WERI-Rb-1 (cell line): ENCODE measurements at regions not wholly inside any gene's neighbourhood (a gene's known extent, or its start where the extent isn't known, plus 50 kb on each side); places are given as distances from the start of the nearest gene placed in this dataset.

Experiments
- DNase-seq: peaks from one replicate; pipeline ENCODE4 v3.0.0-alpha.2; 2020
- H3K27ac ChIP-seq: fragments of 250-450 bp; sonication (Bioruptor Pico); 2 replicates; pipeline ENCODE4 v1.5.1; 2020; ENCODE audit warnings: mild to moderate bottlenecking, moderate library complexity
- H3K27me3 ChIP-seq: fragments of 250-450 bp; sonication (Bioruptor Pico); 2 replicates; pipeline ENCODE4 v1.5.1; 2021; ENCODE audit warnings: mild to moderate bottlenecking, low read depth, moderate library complexity; ENCODE audit not compliant: insufficient read depth, severe bottlenecking
- H3K36me3 ChIP-seq: fragments of 250-450 bp; sonication (Bioruptor Pico); 2 replicates; pipeline ENCODE4 v1.5.1; 2020; ENCODE audit warnings: mild to moderate bottlenecking, moderate library complexity
- H3K4me3 ChIP-seq: 2 replicates; pipeline ENCODE4 v1.5.1; 2011; ENCODE audit warnings: low read depth, mild to moderate bottlenecking, control low read depth, low read length
- H3K9me3 ChIP-seq: fragments of 250-450 bp; sonication (Bioruptor Pico); 2 replicates; pipeline ENCODE4 v1.5.1; 2021; ENCODE audit warnings: mild to moderate bottlenecking, moderate library complexity; ENCODE audit not compliant: severe bottlenecking
- CTCF ChIP-seq: IDR thresholded peaks from 2 replicates; pipeline ENCODE4 v1.5.1; 2011; ENCODE audit warnings: low read depth, mild to moderate bottlenecking, control low read depth, inconsistent platforms, low read length

DNA sequence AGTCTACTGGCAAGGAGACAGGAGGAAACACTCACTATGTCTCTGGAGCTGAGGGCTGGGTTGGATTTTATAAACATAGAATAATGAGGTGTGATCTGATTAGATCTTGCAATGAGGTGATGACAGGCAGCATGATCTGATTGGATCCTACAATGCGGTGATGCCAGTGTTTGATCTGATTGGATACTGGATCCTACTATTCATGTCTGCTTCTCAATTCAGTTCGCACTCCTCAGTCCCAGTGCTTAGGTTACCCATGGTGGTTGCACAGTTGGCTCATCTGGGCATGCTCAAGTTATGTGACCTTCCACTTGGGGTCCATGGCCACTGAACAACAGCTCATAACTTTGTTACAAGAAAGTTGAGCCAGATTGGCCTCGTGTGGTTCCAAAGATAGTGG, 469.5 kb downstream of the TSHZ3 start:
- DNase-seq = no peak
- Histone ChIP-seq H3K27ac (no peak overlapping the region), H3K27me3 (no peaks in the 10 kb centered on the region), H3K4me3 (no peak overlapping the region), H3K9me3 (peaks cover 6% of the 10 kb centered on the region), H3K36me3 (no peaks in the 10 kb centered on the region)
- no peak for TF ChIP-seq CTCF

GRCh38 chr19:30879225-30879624, 470.0 kb downstream of the TSHZ3 start:
- DNase-seq = no peak
- no peak for TF ChIP-seq CTCF
- H3K27ac ChIP-seq = no peak overlapping the region

GRCh38 chr19:30878495-30878894, 470.7 kb downstream of the TSHZ3 start:
- Histone ChIP-seq H3K36me3 (no peaks in the 10 kb centered on the region), H3K4me3 (no peak overlapping the region), H3K9me3 (peaks cover 3% of the 10 kb centered on the region), H3K27me3 (no peaks in the 10 kb centered on the region), H3K27ac (no peak overlapping the region)
- DNase-seq = no peak
- TF ChIP-seq CTCF = no peak

More at GRCh38 chr19:30879225-30879624, 470.0 kb downstream of the TSHZ3 start:
- no peaks in the 10 kb centered on the region for H3K27me3 ChIP-seq
- no peak overlapping the region for H3K4me3 ChIP-seq
- H3K9me3 ChIP-seq = peaks cover 3% of the 10 kb centered on the region
- H3K36me3 ChIP-seq = no peaks in the 10 kb centered on the region

GRCh38 chr19:30877661-30878113, 471.5 kb downstream of the TSHZ3 start:
- Histone ChIP-seq H3K4me3 (no peak overlapping the region), H3K27ac (peak overlapping the region; percentile 48), H3K9me3 (peaks cover 3% of the 10 kb centered on the region), H3K27me3 (no peaks in the 10 kb centered on the region), H3K36me3 (no peaks in the 10 kb centered on the region)
- TF ChIP-seq CTCF = no peak
- no peak for DNase-seq

DNA sequence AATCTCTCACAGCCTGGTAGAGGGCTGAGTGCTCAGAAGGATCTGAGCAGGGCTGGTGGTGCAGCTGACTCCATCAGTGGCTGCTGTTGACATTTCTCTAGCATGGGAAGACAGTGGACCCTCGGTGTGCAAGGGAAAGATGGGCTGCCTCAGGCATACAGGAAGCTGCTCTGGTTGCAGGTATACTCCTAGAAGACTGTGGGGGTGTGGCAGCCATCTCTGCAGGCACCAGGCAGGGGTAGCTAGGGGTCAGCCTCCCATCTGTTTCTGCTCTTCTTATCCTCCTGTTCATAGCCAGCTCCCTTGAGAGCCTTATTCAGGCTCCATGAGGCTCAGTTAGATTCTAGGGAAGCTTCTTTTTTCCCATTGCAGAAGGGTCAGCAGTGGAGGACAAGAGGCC, 475.5 kb downstream of the TSHZ3 start:
- Histone ChIP-seq H3K9me3 (peaks cover 3% of the 10 kb centered on the region), H3K27ac (peak overlapping the region; percentile 71), H3K4me3 (no peak overlapping the region), H3K36me3 (no peaks in the 10 kb centered on the region), H3K27me3 (no peaks in the 10 kb centered on the region)
- peak; percentile 77 for DNase-seq
- TF ChIP-seq CTCF = peak; percentile 12; the same call in 1 of the 2 replicates

GRCh38 chr19:30873003-30873402, 476.2 kb downstream of the TSHZ3 start:
- no peak for TF ChIP-seq CTCF
- DNase-seq = no peak
- H3K4me3 ChIP-seq = no peak overlapping the region
- H3K27me3 ChIP-seq = no peaks in the 10 kb centered on the region
- peak overlapping the region; percentile 71 for H3K27ac ChIP-seq
- no peaks in the 10 kb centered on the region for H3K36me3 ChIP-seq
- H3K9me3 ChIP-seq = peaks cover 3% of the 10 kb centered on the region
